ENCODE measurements at regions not wholly inside any gene's neighbourhood (a gene's known extent, or its start where the extent isn't known, plus 50 kb on each side); places are given as distances from the start of the nearest gene placed in this dataset.

DNA sequence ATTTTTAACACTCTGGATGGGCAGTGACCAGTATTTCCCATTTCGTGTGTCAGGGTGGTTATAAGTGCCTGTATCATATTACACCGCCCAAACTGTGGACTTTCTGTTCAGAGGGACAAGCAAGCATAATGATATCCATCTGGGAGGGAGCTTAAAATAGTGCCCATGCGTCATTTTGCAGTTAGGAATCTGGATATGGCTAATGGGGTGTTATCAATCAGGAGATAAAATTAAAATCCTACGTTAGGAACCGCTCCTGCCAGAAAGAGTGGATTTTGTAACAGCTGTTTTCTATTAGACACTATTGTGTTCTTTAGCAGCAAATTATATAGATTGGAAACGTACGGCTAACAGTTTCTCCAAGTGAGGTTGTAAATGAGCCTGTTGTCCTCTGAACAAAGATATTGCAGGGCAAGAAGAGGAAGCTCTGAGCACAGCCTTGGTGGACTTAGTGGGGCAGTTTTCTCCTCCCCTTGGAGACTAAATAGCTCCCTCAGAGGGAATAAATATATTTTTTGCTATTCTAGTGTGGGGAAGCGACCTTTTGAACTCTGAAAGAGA lies 160.4 kb downstream of the SPATA31D1 start:
- no peak overlapping the region for H3K27ac ChIP-seq
- no peaks in the 10 kb centered on the region for H3K27me3 ChIP-seq
- no peaks in the 10 kb centered on the region for H3K9me3 ChIP-seq
- no peak overlapping the region for H3K4me3 ChIP-seq
- H3K4me1 ChIP-seq: no peaks in the 10 kb centered on the region
- TF ChIP-seq, protein P1, sequence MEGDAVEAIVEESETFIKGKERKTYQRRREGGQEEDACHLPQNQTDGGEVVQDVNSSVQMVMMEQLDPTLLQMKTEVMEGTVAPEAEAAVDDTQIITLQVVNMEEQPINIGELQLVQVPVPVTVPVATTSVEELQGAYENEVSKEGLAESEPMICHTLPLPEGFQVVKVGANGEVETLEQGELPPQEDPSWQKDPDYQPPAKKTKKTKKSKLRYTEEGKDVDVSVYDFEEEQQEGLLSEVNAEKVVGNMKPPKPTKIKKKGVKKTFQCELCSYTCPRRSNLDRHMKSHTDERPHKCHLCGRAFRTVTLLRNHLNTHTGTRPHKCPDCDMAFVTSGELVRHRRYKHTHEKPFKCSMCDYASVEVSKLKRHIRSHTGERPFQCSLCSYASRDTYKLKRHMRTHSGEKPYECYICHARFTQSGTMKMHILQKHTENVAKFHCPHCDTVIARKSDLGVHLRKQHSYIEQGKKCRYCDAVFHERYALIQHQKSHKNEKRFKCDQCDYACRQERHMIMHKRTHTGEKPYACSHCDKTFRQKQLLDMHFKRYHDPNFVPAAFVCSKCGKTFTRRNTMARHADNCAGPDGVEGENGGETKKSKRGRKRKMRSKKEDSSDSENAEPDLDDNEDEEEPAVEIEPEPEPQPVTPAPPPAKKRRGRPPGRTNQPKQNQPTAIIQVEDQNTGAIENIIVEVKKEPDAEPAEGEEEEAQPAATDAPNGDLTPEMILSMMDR (IDR thresholded peaks at IDR 0.05): no peak
- TF ChIP-seq POLR2A (IDR thresholded peaks at IDR 0.05): no peak
- intact Hi-C loops (cut with DNase I): no loop called here
- WGBS, 2 donors: 54 to 55% methylated on average over 8 of the region's 8 CpGs
- DNase-seq: no peak
- H3K36me3 ChIP-seq: no peaks in the 10 kb centered on the region

DNA sequence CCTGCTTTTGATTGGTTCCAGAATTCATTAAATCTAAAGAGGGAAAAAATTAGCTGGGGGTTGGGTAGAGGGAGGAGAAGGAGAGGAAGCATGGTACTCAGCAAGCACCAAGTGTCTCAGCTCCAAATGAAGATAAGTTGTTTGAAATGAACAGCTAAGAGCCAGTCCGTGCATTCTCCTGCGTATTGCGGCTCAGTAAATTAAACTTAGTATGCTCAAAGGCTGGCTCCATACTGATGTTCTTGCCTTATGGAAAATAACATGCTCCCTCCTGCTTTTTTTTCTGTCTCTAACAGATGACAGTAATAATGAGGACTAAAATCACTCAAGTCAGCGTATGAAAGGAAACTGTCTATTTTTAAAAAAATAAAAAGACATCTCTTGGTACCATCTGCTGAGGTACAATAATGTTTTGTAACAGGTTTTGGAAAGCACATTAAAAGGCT lies 161.0 kb downstream of the SPATA31D1 start:
- DNase-seq: no peak
- WGBS, 2 donors: 93 to 97% methylated on average over 4 of the region's 4 CpGs
- Histone ChIP-seq H3K4me1 (no peaks in the 10 kb centered on the region), H3K36me3 (no peaks in the 10 kb centered on the region), H3K9me3 (no peaks in the 10 kb centered on the region), H3K27me3 (no peaks in the 10 kb centered on the region), H3K4me3 (no peak overlapping the region), H3K27ac (no peak overlapping the region)
- TF ChIP-seq, protein P1 (IDR thresholded peaks at IDR 0.05): no peak
- no peak for TF ChIP-seq POLR2A (IDR thresholded peaks at IDR 0.05)
- intact Hi-C loops (cut with DNase I): no loop called here

DNA sequence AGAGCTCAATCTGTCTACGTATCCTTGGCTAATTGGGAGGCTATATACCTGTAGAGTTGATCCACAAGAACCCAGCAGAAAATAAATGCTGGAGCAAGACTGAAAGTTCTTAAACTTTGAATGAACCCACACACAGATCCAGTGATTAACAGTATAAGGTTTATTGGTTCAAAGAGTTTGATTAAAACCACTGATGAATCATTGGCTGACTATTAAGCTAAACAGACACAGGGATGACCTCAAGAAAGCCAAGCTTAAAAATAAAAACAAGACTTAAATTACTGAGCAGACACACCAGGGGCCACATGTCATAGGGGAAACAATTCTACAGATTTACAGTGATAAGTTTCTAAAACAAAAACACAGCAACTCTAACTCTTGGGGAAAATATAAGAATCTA lies 163.6 kb downstream of the SPATA31D1 start:
- no peak for DNase-seq
- Histone ChIP-seq H3K36me3 (no peaks in the 10 kb centered on the region), H3K4me1 (no peaks in the 10 kb centered on the region), H3K4me3 (no peak overlapping the region), H3K27ac (no peak overlapping the region), H3K27me3 (no peaks in the 10 kb centered on the region), H3K9me3 (no peaks in the 10 kb centered on the region)
- intact Hi-C loops (cut with DNase I): no loop called here
- 73 to 83% methylated on average over 1 of the region's 1 CpG for WGBS, 2 donors
- TF ChIP-seq, protein P1 (IDR thresholded peaks at IDR 0.05): no peak
- TF ChIP-seq POLR2A (IDR thresholded peaks at IDR 0.05): no peak

DNA sequence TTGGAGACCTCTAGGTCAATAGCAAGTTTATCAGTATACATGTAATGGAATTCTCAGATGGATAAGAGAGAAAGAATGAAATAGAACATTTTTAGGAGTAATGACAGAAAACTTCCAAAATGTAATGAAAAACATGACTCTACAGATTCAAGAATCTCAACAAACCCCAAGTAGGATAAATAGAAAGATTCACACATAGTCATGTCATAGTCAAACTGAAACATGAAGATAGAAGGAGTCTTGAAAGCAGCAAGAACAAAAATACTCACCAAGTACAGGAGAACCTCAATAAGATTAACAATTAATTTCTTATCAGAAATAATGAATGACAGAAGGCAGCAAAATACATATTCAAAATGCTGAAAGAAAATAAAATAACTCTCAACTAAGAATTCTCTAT lies 164.5 kb downstream of the SPATA31D1 start:
- Histone ChIP-seq H3K4me1 (no peaks in the 10 kb centered on the region), H3K27me3 (no peaks in the 10 kb centered on the region), H3K27ac (no peak overlapping the region), H3K4me3 (no peak overlapping the region), H3K36me3 (no peaks in the 10 kb centered on the region), H3K9me3 (no peaks in the 10 kb centered on the region)
- no peak for TF ChIP-seq POLR2A (IDR thresholded peaks at IDR 0.05)
- TF ChIP-seq, protein P1 (IDR thresholded peaks at IDR 0.05): no peak
- no peak for DNase-seq
- intact Hi-C loops (cut with DNase I): no loop called here

DNA sequence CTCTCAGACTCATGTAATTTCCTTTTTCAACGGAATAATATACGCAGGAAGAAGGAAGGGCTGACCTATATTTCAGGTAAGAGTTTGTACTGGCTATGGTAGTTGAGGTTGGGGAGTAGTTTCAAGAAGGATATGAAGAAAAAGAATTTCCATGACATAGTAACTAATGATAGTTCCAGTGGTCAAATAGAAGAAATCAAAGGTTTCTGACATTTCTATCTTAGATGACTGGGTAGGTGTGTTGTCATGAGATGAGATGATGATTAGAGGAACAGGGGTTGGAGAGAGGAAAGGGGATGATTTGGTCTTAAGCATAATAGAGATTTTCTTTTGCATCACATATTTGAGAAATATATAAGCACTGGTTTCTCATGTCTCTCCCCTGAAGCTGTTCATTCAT lies 166.0 kb downstream of the SPATA31D1 start:
- Histone ChIP-seq H3K27me3 (no peaks in the 10 kb centered on the region), H3K36me3 (no peaks in the 10 kb centered on the region), H3K9me3 (no peaks in the 10 kb centered on the region), H3K4me3 (no peak overlapping the region), H3K4me1 (no peaks in the 10 kb centered on the region), H3K27ac (no peak overlapping the region)
- WGBS, 2 donors: 50 to 85% methylated on average over 2 of the region's 2 CpGs
- no peak for TF ChIP-seq POLR2A (IDR thresholded peaks at IDR 0.05)
- TF ChIP-seq, protein P1 (IDR thresholded peaks at IDR 0.05): no peak
- intact Hi-C loops (cut with DNase I): no loop called here
- DNase-seq: no peak

Measured in esophagus squamous epithelium (tissue), 5 donors.